ENCODE measurements at regions not wholly inside any gene's neighbourhood (a gene's known extent, or its start where the extent isn't known, plus 50 kb on each side); places are given as distances from the start of the nearest gene placed in this dataset.
A peak's percentile ranks its signal among the peaks of the same experiment; 100 is the strongest.

DNA sequence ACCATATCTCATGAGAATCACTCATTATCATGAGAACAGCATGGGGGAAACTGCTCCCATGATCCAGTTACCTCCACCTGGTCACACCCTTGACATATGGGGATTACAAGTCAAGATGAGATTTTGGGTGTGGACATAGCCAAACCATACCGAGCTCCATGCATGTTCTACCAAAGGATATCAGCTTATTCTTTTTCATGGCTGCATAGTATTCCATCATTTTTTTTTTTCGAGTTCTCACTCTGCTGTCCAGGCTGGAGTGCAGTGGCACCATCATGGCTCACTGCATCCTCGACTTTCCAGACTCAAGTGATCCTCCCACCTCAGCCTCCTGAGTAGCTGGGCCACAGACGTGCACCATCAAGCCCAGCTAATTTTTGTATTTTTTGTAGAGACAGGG lies 668.3 kb downstream of the GATA3 start:
- DNase-seq, result no peak

DNA sequence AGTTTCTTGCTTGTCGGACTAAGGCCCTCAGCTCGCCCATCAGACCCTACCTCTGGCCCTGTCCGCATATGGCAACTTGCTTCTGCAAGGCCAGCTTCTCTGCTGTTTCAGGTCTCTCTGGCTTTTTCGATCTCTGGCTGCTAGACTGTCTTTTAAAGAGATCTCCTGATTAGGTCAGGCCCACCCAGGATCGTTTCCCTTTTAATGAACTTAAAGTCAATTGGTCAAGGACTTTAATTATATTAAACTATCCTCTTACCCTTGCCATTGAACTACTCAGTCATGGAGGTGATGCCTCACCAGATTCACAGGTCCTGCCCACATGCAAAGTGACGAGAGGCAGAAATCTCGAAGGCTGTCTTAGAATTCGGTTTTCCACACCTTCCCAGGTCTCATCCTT lies 670.9 kb downstream of the GATA3 start:
- DNase-seq, result no peak

DNA sequence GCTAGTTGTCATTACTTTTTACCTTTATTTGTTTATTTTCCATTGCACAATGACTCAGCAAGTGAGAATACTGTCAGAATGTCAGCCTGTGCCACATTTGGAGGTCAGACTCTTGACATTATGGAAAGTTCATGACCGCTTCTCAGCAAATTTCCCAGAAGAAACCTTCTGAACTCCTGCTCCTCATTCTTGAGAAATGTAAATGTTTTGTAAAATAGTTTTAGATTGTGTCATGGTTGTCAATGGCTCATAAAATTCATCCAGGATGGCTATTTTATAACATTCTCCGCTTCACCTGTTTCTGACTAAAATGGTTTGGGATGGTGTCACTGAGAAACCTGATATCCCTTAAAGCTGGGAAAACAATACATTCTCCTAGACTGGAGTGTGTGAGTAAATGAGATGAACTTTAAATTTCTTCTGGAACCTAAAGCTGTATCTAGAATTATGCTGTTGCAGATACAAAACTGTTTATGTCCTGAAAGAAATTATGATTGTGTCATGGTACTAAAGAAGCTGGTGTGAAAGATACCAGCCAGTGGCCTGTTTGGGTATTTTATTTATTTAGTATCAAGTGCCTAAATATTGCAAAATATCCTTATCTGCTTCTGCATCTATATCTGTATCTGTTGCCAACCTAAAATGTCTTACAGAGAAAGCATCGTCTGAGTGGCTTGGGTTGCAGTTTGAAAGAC lies 671.7 kb downstream of the GATA3 start:
- no peak for DNase-seq

DNA sequence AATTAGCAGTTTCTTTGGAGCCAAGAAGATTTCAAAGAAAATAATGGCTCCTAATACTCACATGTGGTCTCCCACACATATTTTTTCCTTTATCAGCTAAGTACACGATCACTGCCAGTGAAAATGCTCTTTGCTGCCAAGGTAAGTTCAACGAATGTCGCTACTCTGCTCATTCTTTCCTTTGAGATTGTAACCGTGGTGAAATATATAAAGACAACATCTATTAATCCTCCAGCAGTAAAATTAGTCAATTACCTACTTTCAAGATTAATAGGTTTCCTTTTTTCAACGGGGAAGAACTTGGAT lies 672.2 kb downstream of the GATA3 start:
- DNase-seq, result no peak

DNA sequence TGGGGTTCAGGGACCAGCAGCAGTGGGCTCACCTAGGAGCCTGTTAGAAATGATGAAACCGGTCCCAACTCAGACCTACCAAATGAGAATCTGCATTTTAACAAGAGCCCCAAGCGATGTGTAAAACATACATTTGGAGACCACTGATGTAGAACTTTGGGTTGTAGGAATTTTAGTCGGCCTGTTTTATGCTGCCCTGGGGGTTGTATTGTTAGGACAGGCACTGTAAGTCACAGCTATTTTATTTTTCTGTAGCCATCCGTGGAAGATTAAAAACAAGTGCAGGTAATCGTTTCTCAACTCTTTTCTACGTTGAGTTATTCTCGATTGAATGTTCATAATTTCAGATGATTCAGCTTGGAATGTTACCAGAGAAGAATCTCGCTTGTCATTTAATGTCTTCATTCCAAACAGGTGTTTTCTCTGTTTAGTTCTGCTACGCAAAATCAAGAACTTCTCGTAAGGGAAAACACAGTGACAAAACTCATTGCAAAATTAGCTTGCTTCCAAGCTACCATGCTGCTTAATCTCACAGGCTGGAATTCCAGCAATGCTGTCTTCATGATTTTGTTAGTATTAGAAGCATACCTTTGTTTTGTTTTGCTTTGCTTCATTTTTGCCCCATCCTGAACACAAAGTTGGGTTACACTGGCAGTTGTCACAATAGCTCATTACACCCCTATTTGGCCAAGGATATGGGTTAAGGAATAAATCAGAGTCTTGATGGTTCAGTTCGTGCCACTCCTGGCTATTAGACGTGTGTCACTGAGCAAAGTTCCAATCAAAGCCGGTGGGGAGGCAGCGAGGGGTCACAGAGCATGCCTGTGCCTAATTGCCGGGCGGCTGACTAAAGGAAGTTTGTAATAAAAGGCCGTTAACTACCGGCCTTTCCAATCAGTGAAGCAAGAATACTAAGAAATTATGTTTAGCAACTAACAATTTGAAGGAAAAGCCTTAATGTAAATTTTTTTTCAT lies 676.9 kb downstream of the GATA3 start:
- DNase-seq, result no peak

DNA sequence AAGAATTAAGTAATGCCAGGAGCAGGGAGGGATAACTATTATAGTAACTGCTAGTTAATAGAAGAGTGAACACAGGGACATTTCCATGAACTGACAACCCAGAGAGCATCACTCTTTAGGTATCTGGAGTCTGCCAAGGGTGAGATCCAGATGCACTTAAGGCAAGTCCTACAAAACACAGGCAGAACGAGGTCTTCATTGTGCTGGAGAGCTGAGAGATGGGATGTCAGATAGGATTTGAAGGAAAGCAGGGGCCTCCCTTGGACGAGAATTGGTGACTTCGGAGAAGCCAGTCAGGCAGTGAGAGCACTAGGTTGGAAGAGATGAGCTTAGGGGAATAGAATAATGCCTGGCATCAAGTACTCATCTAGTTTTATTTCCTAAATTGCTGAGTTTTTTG lies 684.5 kb downstream of the GATA3 start:
- no peak for DNase-seq

DNA sequence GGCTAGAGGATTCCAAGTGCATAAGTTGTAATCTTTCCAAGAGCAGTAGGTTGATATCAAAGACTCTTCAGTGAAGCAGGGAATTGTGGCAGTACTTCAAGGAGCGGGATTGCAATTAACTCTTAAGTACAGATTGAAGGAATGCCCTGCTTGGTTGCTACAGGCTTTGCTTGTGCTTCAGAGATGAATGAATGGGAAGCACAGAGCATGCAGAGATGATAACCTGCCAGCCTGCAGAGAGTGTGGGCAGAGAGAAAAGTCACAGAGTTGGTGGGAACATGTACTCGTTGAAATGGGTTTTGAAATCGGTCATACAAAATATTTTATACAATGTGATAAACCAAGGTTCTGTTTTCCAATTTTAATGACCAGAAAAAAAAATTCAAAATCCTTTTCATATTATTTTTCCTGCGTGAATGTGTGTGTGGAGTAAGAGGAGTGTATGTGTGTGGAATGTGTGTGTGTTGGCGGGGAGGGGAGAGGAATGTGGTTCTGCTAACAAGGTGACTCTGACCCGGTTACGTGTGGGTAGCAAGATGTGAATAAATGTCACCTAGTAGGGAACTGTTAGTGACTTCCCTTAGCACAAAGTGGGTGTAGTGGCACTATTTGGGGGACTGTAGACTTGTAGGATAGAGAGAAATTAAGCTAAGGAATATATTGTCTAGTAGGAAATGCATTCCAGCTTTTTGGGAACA lies 697.8 kb downstream of the GATA3 start:
- DNase-seq, result no peak

DNA sequence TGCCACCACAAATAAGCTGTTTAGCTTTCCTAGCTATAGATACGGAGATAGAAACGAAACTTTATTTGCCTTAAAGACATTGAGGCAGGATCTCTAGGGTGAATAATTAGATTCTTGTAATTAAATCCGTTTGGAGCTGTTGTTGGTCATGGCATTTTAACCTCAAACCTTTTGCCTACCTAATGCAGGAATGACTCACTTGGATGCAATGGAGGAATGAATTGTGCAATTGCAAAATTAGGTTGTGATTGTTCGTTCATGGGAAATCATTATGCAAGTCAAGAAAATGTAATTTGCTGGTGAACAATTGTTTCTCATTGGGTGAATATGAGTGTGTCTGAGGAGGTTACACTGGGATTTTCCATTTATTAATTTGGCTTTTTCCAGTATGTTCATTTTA lies 703.5 kb downstream of the GATA3 start:
- no peak for DNase-seq

DNA sequence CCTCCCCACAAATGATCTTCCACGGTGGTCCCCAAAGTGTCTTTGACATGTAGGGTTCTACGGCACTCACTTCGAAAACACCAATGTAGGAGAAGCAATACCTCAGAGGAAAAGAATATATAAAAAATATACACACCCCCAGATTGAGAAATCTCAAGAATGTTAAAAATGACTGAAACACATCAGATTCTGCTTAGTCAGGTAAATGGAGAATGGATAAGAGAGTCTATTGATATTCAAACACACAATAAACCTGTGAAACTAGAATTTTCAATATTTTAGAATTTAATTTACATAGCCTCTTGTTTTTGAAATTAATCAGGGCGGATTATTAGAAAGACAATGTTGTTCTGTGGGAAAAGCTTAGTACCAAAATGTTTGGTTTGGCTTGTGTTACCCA lies 712.4 kb downstream of the GATA3 start:
- no peak for DNase-seq

DNA sequence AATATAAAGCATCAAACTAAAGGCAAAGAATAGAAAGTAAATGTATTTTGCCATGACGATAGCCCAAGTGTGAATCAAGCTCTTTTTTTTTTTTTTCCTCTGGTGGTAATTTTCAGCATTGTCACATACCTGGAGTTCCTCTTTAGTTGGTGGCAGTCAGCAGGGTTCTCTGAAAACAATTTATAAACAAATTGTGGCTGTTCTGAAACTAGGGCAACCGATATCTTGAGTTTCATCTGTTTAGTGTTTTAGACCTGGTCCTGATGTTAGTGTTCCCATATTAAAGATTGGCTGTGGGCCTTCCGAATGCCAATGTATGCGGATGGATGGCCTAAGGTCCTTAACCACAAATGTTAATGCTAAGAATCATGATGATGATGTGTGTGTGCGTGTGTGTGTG lies 713.1 kb downstream of the GATA3 start:
- peak; percentile 34 for DNase-seq

DNA sequence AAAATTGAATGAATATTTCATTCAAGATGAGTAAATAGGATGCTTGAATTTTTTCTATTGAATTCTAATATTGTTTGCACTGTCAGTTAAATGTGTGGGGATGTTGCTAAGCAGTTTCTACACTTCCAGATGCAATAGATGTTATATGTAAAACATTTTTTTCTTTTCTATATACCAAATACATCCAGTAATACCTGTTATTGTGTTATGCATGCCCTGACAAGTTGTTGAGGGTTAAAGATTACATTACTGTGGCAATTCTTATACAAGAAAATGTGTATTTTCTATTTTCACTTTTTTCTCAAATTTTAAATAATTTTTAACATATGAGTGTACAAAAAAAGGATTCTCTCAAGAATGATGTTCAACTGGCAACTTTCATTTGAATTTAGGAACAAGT lies 713.9 kb downstream of the GATA3 start:
- no peak for DNase-seq

DNA sequence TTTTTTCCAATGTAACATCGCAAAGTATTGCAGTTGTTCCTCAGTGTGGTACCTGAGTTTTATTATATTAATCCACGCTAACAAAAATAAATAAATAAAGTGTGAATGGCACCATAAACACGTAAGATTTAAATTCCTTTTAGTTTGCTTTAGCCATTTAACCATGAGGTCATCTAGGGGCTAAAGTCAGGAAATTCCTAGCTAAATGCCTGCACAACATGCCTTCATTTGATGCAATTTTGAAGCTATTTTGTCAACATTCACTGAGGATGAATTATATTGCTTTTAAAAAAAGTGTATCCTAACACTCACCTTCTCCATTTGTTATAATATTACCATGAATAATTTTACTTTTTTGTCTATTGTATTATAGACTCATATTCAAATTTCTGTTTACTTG lies 714.4 kb downstream of the GATA3 start:
- no peak for DNase-seq

DNA sequence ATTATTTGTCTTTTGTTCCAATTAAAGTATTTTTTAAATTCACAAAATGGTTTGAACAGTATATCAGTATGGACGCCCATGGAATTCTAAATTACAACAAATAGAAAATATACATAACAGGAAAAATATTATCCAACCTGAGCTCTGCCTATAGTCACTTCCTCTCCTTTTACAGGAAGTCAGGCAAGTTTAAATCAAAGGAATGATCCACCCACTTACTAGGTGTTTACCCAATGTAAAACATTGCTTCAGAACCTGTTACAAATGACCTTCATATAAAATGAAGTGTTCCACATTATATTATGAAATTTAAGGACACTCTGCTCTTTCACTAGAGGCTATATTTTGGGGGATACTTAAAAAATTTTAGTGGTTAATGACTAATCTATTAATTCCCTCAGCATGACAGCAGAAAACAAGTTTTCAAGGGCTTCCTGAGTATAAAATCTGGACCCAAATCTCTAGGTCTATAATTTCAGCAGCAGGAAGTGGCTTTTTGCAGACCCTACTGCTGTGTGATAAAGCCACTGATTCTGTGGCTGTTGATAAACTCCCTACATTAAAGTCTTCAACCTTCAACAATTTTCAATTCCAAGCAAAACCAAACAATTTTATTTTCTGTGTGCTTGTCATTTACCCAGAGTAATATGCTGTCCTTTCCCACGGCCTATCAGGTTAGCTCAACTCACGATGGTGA lies 722.6 kb downstream of the GATA3 start:
- peak; percentile 8 for DNase-seq

DNA sequence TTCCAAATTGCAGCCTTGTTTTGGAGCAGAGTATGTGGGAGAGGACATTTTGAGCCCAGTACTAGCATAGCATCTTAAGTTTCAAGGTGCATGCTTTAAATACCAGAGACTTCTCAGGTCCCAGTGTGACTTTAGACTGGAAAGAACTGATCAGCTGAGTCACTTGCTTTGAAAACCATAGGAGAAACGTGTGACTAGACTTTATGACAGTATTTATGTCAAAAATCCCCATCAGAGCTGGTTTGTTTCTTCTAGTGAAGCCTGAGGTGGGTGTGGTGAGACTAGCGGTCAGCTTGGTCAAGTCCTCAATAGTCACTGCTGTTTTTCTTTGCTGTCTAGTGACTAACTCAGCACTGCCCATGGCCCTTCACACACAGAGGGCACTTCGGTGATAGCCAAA lies 724.2 kb downstream of the GATA3 start:
- no peak for DNase-seq

DNA sequence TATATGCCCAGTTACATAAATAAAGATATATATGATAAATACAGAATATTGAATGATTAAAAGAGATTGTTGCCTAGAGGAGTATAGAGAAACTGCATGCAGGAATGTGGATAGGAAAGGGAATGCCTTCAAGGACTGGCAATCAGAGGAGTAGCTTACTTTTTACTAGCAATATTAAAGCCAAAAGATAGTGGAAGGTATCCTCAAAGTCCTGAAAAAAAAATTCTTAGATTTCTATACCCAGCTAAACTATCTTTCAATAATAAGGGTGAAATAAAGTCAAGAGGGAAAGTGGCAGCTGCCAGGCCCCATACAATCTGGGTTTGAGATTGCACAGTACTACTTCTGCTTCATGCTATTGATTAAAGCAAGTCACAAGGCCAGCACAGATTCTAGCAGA lies 733.2 kb downstream of the GATA3 start:
- no peak for DNase-seq

DNA sequence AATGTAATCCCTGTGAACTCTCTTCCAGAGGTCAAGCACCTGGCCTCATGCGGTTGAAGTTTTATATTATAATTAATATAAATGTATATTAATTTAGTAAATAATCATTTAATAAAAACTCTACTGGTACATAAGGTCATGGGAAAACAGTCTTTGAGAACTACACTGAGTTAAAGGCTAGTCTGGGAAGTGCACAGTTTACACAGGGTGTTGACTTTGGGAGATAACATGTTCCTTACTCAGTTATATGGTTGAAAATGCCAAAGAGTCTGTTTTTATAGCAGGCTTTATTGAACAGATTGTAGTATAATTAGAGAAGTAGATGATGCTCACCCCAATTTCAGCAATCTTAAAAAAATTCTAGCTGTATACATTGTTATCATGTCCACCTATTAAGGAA lies 735.9 kb downstream of the GATA3 start:
- no peak for DNase-seq

DNA sequence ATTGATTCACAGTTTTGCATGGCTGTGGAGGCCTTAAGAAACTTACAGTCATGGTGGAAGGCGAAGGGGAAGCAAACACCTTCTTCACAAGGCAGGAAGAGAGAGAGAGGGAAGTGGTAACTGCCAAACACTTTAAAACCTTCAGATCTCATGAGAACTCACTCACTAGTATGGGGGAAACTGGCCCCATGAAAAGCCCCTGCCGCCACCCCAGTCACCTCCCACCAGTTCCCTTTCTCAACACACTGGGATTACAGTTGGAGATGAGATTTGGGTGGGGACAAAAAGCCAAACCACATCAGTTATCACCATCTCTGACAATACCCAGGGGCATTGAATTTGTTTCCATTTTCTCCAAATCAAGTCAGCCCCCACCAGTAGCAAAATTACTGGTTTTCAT lies 740.4 kb downstream of the GATA3 start:
- no peak for DNase-seq

DNA sequence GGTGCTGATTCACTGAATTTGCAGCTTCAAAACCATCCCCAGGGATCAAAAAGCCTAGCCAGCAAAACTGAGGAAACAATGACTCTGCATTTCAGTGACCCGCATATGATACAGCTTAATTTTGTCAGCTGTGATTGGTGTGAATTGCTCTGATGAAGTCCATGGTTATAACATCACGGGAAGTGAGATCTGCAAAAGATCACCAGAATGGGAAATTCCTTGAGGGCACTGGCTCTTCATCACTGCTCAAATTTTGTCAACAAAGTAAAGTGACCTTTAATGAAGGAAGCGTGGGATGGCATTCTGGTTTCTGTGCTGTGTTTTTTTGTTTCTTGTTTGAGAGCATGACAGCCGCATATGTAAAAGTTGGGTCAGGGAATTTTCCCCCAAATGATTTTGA lies 745.9 kb downstream of the GATA3 start:
- no peak for DNase-seq

DNA sequence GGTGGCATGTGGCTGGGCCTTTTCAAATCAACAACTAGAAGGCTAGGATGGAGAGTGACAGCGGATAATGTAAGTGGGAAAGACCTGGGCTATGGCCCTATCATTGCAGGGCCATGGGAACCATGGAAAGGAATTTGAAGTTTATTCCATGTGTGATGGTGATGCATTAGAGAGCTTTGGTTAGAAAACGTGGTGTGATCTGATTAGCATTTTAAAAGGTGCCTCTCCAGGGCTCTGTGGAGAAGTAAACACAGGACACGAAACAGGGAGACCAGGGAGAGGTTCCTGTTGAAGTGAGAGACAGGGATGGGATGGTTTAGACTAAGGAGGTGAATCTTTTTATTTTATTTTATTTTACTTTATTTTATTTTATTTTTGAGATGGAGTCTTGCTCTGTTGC lies 749.5 kb downstream of the GATA3 start:
- no peak for DNase-seq

DNA sequence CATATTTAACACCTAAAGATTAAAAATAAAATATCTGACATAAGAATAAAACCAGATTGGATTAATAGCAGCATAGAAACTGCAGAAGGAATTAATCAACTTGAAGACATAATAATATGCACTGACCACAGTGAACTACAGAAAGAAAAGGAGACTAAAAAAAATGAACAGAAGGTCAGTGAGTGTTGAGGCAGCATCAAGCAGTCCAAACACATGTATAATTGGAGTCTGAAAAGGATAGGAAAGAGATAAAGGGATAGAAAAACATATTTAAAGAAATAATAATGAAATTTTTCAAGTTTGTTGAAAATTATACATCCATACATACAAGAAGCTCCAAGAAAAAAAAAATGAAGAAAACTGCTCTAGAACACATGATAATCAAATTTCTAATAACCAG lies 756.2 kb downstream of the GATA3 start:
- DNase-seq, result no peak

DNA sequence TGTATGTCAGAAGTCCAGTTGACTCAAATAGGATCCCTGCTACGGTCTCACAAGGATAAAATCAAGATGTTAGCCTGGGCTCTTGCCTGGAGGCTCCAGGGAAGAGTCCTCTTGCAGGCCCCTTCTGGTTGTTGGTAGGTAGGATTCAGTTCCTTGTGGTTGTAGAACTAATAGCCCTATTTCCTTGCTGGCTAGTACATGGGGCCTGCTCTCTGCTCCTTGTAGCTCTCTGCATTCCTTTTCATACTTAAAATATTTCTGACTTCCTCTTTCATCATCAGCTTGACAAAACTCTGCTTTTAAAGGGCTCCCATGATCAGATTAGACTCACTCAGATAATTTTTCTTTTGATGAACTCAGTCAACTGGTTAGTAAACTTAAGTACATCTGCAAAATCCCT lies 756.7 kb downstream of the GATA3 start:
- no peak for DNase-seq

DNA sequence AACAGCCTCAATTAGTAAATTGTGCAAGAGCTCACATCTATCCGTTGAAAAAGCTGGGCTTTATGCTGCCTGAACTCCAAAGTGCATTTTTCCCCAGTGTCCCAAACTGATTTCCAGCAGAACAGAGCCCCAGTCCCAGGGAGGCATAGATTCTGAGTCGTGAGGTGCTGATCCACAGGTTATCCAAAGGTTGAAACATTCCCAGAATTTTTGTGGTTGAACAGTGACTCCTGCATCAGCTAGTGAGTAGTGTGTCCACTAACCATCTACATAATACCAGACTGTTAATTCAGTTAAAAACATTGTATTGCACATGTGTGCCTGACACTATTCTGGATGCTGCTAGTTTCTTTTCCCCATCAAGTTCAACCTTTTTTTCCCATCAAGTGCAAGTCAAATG lies 761.5 kb downstream of the GATA3 start:
- DNase-seq, result no peak

DNA sequence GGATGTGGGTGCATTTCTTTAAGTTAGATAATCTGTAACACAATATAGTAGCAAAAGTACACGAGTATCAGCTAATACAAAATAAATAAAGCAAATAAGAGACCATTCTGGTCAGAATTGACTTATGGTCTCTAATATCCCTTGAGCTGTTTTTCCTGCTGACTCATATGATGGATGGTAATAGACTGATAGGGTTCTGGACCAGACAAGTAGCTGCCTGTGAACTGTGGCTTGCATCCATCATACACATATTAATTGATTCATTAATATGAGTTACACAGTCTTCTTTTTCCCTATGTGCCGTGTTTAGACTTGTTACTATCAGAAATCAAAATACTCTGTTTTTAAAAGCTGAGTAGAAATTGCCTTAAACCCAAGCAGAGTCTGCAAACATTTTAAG lies 762.8 kb downstream of the GATA3 start:
- DNase-seq, result no peak

All from CD4-positive, alpha-beta T cell treated with Interleukin-17A for 1 hour (primary cell).